ENCODE measurements at regions not wholly inside any gene's neighbourhood (a gene's known extent, or its start where the extent isn't known, plus 50 kb on each side); places are given as distances from the start of the nearest gene placed in this dataset.

GRCh38 chr11:80627364-80627763 is 1186.5 kb upstream of the TENM4 start:
- TF ChIP-seq, protein P1, sequence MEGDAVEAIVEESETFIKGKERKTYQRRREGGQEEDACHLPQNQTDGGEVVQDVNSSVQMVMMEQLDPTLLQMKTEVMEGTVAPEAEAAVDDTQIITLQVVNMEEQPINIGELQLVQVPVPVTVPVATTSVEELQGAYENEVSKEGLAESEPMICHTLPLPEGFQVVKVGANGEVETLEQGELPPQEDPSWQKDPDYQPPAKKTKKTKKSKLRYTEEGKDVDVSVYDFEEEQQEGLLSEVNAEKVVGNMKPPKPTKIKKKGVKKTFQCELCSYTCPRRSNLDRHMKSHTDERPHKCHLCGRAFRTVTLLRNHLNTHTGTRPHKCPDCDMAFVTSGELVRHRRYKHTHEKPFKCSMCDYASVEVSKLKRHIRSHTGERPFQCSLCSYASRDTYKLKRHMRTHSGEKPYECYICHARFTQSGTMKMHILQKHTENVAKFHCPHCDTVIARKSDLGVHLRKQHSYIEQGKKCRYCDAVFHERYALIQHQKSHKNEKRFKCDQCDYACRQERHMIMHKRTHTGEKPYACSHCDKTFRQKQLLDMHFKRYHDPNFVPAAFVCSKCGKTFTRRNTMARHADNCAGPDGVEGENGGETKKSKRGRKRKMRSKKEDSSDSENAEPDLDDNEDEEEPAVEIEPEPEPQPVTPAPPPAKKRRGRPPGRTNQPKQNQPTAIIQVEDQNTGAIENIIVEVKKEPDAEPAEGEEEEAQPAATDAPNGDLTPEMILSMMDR (IDR thresholded peaks at IDR 0.05), result no peak
- TF ChIP-seq POLR2A (IDR thresholded peaks at IDR 0.05), result no peak

Measured in Peyer's patch (tissue), 4 donors.